HG03280 (cell line): ENCODE measurements at regions not wholly inside any gene's neighbourhood (a gene's known extent, or its start where the extent isn't known, plus 50 kb on each side); places are given as distances from the start of the nearest gene placed in this dataset.
"Not testable (repeated sequence)": the region's sequence is repeated elsewhere in the genome, so short reads cannot be mapped to it uniquely, and the experiment has no call there.

Experiments
- ATAC-seq: cut with Tn5 transposase; IDR thresholded peaks from one replicate; pipeline ENCODE4 v1.9.1; 2021; ENCODE audit warnings: mild to moderate bottlenecking, moderate library complexity; ENCODE audit not compliant: unreplicated experiment

DNA sequence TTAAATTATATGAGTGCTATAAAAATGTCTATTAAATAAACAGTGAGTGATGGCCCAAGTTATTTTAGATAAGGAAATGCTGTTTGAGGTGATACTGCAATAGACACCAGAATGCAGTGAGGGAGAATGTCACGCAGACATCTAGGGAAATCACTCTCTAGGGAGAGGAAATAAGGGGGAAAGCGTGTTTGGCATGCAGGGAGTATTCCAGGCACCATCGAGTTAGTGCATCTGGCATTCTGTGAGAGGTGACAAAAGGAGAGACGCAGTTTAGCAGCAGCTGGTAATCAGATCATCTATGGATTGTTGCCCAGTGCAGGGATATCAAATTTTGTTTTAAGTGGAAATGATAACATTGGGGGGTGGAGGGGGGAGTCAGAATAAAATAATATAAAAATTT is 175.4 kb upstream of the NETO1 start:
- ATAC-seq, result no peak

GRCh38 chr18:73040247-73040646 is 172.5 kb upstream of the NETO1 start:
- ATAC-seq, result no peak

DNA sequence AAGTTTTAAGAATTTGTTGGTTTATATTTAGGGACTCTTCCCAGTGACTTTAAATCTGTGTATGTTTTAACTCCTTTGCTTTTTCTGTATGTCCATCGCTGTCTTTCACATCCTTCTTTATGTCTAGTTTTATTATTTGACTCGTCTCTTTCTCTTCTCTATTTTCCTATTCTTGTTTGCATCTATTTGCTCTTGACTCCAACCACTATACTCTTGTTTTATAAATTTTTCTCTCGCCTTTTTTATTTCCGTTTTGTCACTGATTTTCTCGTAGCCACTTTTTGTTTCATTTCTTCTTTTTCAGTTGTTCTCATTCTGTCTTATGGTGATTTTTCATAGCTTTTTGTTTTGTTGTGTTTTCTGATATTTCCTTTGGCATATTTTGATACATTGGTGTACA is 170.5 kb upstream of the NETO1 start:
- ATAC-seq, result no peak

DNA sequence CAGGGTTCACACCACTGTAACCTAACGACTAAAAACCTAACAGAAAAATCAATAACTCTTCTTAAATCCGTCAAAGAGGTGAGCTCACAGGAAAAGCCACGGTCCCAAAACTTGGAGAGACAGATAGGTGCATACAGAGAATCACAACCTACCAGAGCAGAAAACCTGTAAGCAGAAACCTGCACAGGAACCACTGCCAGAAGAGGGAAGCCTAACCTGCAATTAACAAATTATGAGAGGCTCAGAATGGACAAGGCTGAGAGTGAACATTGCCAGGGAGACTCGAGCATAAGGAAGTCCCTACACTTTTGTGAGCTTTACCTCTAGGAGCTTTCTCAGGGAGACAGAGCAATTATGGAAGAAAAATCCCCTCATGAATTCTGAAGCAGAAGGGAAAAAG is 156.2 kb upstream of the NETO1 start:
- ATAC-seq, result no peak

DNA sequence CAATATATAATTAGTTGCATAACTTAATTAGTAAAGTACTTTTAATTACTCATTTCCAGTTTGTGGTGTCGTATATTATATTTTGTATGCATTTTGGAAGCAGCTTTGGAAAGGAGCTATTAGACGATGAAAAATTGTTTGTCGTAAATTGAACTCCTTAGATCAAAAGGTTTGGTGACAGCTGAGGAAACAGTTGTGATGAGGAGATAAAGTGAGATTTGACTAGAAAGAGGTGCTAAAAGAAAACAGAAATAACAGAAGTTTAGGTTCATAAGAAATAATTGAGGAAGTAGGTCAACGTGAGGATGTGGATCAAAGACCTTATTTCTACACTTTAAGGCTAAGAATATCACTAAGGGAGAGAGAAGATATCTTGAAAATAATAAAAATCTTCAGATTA is 141.9 kb upstream of the NETO1 start:
- no peak for ATAC-seq

GRCh38 chr18:73007915-73008308 is 140.1 kb upstream of the NETO1 start:
- ATAC-seq, result no peak

DNA sequence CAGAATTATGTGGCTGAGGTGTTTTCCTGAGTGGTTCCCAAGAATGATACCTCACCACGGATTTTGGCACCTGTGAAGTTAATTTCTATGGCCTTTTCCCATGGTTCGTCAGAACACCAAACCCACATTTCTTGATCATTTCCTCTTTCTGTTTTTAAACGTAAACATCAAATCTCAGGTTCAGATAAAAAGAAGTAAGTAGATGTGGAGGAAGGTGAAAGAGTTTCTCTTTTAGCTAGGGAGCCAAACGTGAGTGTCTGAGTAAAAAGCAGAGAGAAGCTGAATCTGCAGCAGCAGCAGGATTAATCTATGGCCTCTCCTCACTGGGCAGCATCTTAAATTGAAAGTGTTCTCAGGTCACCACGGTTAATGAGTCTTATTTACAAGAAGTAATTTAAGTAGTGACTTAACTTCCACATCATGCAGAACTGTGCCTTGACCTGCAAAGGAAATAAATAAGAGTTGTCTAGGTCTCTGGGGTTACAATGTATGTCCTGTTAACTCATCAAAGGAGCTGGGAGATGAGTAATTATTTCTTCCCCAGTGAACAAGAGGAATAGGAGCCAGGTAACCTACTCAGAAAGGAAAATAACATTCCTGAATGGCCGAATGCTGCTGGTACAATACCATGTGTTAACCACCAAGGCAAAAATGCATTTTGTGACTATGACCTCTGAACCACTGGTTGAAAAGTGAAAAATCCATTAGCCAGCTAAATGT is 139.6 kb upstream of the NETO1 start:
- no peak for ATAC-seq

DNA sequence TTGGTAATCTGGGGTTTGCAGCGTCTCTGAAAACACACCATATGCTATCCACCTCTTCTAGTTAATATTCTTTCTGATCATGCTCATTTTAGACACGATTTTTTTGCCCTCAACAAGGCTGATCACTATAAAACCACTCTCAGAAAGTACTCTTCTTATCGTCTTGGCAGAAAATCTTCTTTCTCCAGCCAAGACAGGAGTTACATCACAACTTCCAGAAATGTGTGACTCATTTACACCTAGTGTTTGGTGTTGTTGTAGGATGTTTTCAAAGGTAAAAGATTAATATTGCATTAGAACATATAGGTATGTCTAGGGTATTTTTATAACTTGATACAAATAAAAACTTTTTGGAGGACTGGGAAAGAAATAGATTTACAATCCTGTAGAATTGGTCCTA is 138.5 kb upstream of the NETO1 start:
- no peak for ATAC-seq

DNA sequence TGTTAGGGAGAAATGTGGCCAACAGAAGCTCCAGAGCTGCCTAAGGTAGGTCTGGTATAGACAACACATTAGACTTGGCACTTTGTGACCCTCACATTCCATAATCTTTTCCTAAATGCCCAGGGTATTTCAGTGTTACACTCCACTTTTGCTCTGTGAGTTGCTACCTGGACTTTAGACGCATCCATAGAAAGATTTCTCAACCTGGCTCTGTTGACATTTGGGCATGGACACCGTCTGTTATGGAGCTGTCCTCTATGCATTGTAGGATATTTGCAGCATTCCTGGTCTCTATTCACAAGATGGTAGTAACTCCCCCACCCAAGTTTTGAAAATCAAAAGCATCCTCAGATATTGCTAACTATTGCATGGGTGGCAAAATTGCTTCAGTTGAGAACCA is 136.5 kb upstream of the NETO1 start:
- ATAC-seq, result no peak

- no peak for ATAC-seq
These were observed 132.3 kb upstream of the NETO1 start for GRCh38 chr18:72999971-73000607.

DNA sequence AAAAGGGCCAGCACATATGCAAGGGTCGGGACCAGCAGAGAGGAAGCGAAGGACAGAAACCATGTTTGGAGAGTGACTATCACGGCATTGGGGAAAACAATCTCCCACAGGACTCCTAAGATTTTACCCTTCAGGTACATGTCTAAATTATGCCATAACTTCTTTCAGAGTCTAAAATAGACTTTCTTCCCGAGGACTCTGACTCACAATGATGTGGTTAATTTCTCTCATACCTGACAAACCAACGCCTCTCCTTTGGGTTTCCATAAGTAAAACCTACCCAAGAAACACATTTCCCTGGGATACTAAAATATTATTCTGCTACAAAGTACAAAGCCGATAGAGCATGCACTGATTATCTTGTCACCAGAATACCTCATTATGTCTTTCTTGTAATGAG is 127.8 kb upstream of the NETO1 start:
- ATAC-seq, result no peak

DNA sequence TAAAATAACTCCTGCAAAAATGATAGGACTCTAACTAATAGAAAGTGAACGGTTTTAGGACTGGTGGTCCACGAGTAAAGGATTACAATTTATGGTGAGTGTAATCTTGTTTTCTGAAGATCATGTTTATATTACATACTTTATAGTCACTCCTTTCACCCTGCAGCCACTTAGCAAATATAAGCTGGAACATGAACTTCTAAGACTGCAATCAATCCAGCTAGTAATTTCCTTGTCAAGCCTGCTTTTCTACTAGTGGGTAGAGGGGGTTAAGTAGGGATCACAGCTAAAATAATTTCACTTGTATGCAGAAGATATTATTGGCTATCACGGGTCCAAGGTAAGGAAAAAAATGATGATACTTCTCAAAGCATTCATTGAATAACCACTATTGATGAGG is 125.5 kb upstream of the NETO1 start:
- ATAC-seq, result no peak

DNA sequence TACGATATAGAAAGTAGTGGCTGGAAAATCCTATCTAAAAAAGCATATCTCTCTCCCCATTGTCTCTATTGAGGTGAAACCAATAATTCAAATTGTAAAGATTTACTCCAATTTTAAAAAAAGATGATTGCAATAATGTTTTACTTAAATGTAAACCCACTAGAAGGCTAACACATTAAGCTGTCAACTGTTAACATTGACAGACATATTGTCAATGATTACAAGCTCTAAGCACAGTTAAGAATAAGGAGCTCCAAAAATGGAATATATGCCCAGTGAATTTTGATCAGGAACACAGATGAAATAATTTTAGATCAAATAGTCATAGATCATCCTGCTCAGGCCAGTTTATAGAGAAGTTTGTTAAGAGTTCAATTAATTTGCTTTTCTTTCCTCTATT is 123.6 kb upstream of the NETO1 start:
- ATAC-seq, result no peak

- not testable (repeated sequence) for ATAC-seq
These were observed 119.8 kb upstream of the NETO1 start for GRCh38 chr18:72987570-72987969.

DNA sequence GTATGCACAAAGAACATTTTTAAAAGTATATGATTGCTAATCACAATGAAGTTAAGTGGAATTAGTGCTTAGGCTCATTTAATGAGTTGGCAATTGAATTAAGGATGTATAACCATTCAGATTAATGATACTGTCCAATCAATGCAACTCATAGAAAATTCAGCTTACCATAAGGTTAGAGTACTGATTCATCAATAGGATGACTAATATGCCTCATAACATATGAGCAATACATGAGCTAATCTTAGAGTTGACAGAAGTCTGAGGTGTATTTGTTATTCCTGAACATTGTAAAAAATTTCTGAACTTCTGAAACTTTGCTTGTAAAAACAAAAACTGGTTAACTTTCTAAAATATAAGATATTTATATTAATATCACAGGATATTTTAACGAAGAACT is 118.3 kb upstream of the NETO1 start:
- ATAC-seq, result no peak

GRCh38 chr18:72985686-72986085 is 117.9 kb upstream of the NETO1 start:
- no peak for ATAC-seq

DNA sequence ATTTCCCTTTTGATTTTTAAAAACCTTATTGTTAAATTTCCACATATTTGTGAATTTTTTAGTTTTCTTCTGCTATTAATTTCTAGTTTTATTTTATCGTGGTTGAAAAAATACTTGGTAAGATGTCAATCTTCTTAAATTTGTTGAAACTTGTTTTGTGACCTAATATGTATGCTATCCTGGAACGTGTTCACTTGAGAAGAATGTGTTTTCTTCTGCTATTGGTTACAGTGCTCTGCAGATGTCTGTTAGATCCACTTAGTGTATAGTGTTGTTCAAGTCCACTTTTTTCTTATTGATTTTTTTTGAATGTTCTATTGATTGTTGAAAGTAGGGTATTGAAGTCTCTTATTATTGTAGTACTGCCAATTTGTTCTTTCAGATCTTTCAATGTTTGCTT is 116.5 kb upstream of the NETO1 start:
- no peak for ATAC-seq

DNA sequence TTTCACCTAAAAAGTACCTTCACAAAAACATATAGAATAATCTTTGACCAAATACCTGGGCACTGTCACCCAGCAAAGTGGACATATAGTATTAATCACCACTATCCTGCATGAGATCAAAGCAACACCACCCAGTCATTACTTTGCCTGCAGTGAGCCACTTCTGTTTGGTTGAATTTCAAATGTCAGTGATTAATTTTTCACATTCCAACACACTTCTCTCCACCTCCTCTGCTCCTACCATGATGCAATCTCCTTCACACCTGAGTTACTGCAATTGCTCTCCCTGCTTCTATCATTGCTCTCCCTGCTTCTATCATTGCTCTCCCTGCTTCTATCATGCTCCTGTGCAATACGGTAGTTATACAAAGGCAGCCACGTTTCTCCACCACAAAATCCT is 106.1 kb upstream of the NETO1 start:
- no peak for ATAC-seq

GRCh38 chr18:72965616-72966015 is 97.8 kb upstream of the NETO1 start:
- no peak for ATAC-seq

DNA sequence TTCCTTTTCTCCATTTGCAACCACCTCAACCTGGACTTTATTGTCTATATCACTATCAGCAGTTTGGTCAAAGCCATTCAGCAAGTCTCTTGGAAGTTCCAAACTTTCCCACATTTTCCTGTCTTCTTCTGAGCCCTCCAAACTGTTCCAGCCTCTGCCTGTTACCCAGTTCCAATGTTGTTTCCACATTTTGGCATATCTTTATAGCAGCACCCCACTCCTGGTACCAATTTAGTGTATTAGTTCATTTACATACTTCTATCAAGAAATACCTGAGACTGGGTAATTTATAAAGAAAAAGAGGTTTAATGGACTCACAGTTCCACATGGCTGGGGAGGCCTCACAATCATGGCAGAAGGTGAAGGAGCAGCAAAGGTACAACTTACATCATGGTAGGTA is 90.4 kb upstream of the NETO1 start:
- ATAC-seq, result not testable (repeated sequence)

GRCh38 chr18:72948439-72948838 is 80.7 kb upstream of the NETO1 start:
- no peak for ATAC-seq

- no peak for ATAC-seq
These were observed 75.0 kb upstream of the NETO1 start for GRCh38 chr18:72942766-72943165.

GRCh38 chr18:72940986-72941385 is 73.2 kb upstream of the NETO1 start:
- ATAC-seq, result no peak
